HEK293 (cell line): ENCODE measurements at regions not wholly inside any gene's neighbourhood (a gene's known extent, or its start where the extent isn't known, plus 50 kb on each side); places are given as distances from the start of the nearest gene placed in this dataset.

ENCODE experiments used
- CTCF ChIA-PET: fragments of 350-600 bp; formaldehyde crosslinking; extraction: SDS; loops from one replicate; lab custom pipeline; 2021; ENCODE audit warnings: antibody characterized with exemption; lab: Yijun Ruan, JAX
- POLR2A ChIA-PET: fragments of 300-600 bp; formaldehyde crosslinking; extraction: SDS; loops from one replicate; lab custom pipeline; 2020; ENCODE audit warnings: antibody characterized with exemption, inconsistent platforms; lab: Yijun Ruan, JAX
- H3K27ac ChIP-seq: fragments of 200-500 bp; sonication (Bioruptor generic); 2 replicates; pipeline ENCODE4 v1.5.1; 2014; ENCODE audit warnings: low read depth, low read length, control low read depth, inconsistent platforms; ENCODE audit errors: extremely low read depth
- H3K36me3 ChIP-seq, 2 experiments: fragments of 200-500 bp in 1 of 2; sonication (Bioruptor generic) in 1 of 2; 1 replicate in 1 of 2; 2 replicates in 1 of 2; pipeline ENCODE4 v1.5.1; 2014 to 2017; ENCODE audit warnings: inconsistent platforms in 2 of 2, low read length in 2 of 2; ENCODE audit not compliant: control insufficient read depth in 2 of 2, insufficient read depth in 1 of 2
- H3K4me1 ChIP-seq: fragments of 200-500 bp; sonication (Bioruptor generic); 2 replicates; pipeline ENCODE4 v1.5.1; 2014; ENCODE audit warnings: mild to moderate bottlenecking, low read length, inconsistent platforms; ENCODE audit not compliant: control insufficient read depth, insufficient read depth
- H3K4me3 ChIP-seq: 2 replicates; pipeline ENCODE4 v1.5.1; 2011; ENCODE audit warnings: low read depth, mild to moderate bottlenecking, control low read depth, low read length, moderate library complexity
- H3K9me3 ChIP-seq: fragments of 200-500 bp; sonication (Bioruptor generic); 2 replicates; pipeline ENCODE4 v1.5.1; 2014; ENCODE audit warnings: low read depth, low read length, inconsistent platforms; ENCODE audit not compliant: control insufficient read depth, insufficient read depth
- GLIS2 ChIP-seq: fragments of 450-650 bp; formaldehyde crosslinking; IDR thresholded peaks from 2 replicates; pipeline ENCODE4 v1.5.1; 2016; ENCODE audit warnings: missing biosample characterization, missing genetic modification characterization
- KLF16 ChIP-seq: fragments of 450-650 bp; formaldehyde crosslinking; IDR thresholded peaks from 2 replicates; pipeline ENCODE4 v1.5.1; 2017; ENCODE audit warnings: missing biosample characterization, missing genetic modification characterization
- MEIS1 ChIP-seq: sonication (generic); formaldehyde crosslinking; IDR thresholded peaks from 2 replicates; pipeline ENCODE4 v1.8.1; 2022; ENCODE audit warnings: missing genetic modification reagents, mild to moderate bottlenecking, borderline replicate concordance
- ZFP69B ChIP-seq: fragments of 450-650 bp; formaldehyde crosslinking; IDR thresholded peaks from 2 replicates; pipeline ENCODE4 v1.5.1; 2016; ENCODE audit warnings: missing biosample characterization, missing genetic modification characterization
- ZNF114 ChIP-seq: fragments of 450-650 bp; formaldehyde crosslinking; IDR thresholded peaks from 2 replicates; pipeline ENCODE4 v1.5.0; 2017; ENCODE audit warnings: missing biosample characterization, missing genetic modification characterization
- ZNF16 ChIP-seq: fragments of 450-650 bp; formaldehyde crosslinking; IDR thresholded peaks from 2 replicates; pipeline ENCODE4 v1.5.1; 2016; ENCODE audit warnings: low read depth, missing biosample characterization, missing genetic modification characterization
- ZNF2 ChIP-seq: fragments of 450-650 bp; formaldehyde crosslinking; IDR thresholded peaks from 2 replicates; pipeline ENCODE4 v1.5.1; 2016; ENCODE audit warnings: missing biosample characterization, missing genetic modification characterization
- ZNF239 ChIP-seq: fragments of 450-650 bp; formaldehyde crosslinking; IDR thresholded peaks from 2 replicates; pipeline ENCODE4 v1.5.1; 2016; ENCODE audit warnings: missing biosample characterization, missing genetic modification characterization
- ZNF302 ChIP-seq: fragments of 450-650 bp; formaldehyde crosslinking; IDR thresholded peaks from 2 replicates; pipeline ENCODE4 v1.5.1; 2016; ENCODE audit warnings: missing biosample characterization, missing genetic modification characterization, low read depth
- ZNF324 ChIP-seq: fragments of 450-650 bp; formaldehyde crosslinking; IDR thresholded peaks from 2 replicates; pipeline ENCODE4 v1.5.1; 2016; ENCODE audit warnings: missing biosample characterization, missing genetic modification characterization
- ZNF473 ChIP-seq: fragments of 450-650 bp; formaldehyde crosslinking; IDR thresholded peaks from 2 replicates; pipeline ENCODE4 v1.5.1; 2017; ENCODE audit warnings: missing biosample characterization, missing genetic modification characterization
- ZNF521 ChIP-seq: fragments of 450-650 bp; formaldehyde crosslinking; IDR thresholded peaks from 2 replicates; pipeline ENCODE4 v1.5.1; 2017; ENCODE audit warnings: missing biosample characterization, mild to moderate bottlenecking, missing genetic modification characterization
- ZNF558 ChIP-seq: fragments of 450-650 bp; formaldehyde crosslinking; IDR thresholded peaks from 2 replicates; pipeline ENCODE4 v1.5.1; 2016; ENCODE audit warnings: missing biosample characterization, missing genetic modification characterization
- ZNF629 ChIP-seq: fragments of 450-650 bp; formaldehyde crosslinking; IDR thresholded peaks from 2 replicates; pipeline ENCODE4 v1.5.1; 2017; ENCODE audit warnings: missing biosample characterization, missing genetic modification characterization
- ZNF843 ChIP-seq: fragments of 450-650 bp; formaldehyde crosslinking; IDR thresholded peaks from 2 replicates; pipeline ENCODE4 v1.5.1; 2016; ENCODE audit warnings: missing biosample characterization, missing genetic modification characterization
- TF ChIP-seq, protein P1 (sequence below): fragments of 450-650 bp; formaldehyde crosslinking; IDR thresholded peaks from 2 replicates; pipeline ENCODE4 v1.5.1; 2016; ENCODE audit warnings: missing biosample characterization, missing genetic modification characterization, low read depth
- TF ChIP-seq, protein P2 (sequence below): fragments of 450-650 bp; formaldehyde crosslinking; IDR thresholded peaks from 2 replicates; pipeline ENCODE4; 2016; ENCODE audit warnings: missing biosample characterization, missing genetic modification characterization
- TF ChIP-seq, protein P3 (sequence below): fragments of 450-650 bp; formaldehyde crosslinking; IDR thresholded peaks from 2 replicates; pipeline ENCODE4 v1.5.1; 2016; ENCODE audit warnings: missing biosample characterization, missing genetic modification characterization
- TF ChIP-seq, protein P4 (sequence below): fragments of 450-650 bp; IDR thresholded peaks from 2 replicates; pipeline ENCODE4 v1.5.1; 2018; ENCODE audit warnings: missing biosample characterization, missing genetic modification characterization

DNA sequence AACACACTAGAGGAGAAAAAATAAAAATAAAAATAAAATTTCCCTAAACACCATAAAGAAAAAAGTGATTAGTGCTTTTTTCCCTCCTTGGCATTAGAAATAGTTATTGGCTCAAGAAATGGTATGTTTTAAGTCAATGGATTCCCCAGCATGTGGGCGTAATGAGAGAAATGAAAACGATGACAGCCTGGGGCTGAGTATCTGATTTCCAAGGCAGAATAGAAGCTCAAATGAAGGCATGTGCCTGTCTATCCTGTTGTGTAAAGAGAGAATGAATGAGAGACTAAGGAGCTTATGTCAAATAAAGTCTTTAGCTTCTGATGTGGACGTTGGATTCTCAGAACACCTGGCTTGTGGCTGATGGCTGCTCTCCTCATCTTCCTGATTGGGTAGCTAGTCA is 1408.4 kb upstream of the TMEM132C start:
- ChIA-PET CTCF (interaction anchor here (0.6 to 0.8 kb wide), 2 partner anchors 26 to 111 kb away, joined by 3 to 8 read pairs; no protein-coding TSS in a partner anchor), POLR2A (no interaction called here)
- Histone ChIP-seq H3K36me3 (no peaks in the 10 kb centered on the region), H3K4me3 (no peak overlapping the region), H3K4me1 (no peaks in the 10 kb centered on the region), H3K27ac (no peak overlapping the region), H3K9me3 (no peaks in the 10 kb centered on the region)
- TF ChIP-seq ZNF473 (tag by site-specific recombination) (no peak), ZNF239 (tag by site-specific recombination) (no peak)

DNA sequence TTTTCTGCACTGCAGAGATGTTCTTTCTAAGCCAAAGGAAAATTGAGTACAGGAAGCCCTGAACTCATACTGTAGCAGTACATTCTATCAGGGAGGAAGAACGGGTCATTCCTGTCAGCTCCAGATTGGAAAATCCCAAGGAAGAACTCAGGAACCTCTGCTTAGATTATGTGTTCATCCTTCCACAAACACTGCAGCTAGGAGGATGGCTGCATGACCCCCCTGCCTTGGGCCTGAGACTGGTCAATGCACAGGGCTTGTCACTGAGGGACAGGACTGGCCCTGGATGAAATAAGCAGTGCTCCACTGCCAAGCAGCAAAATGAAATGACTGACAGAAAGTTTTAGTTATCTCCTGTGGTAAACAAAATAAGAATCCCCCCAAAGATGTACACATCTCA is 1406.8 kb upstream of the TMEM132C start:
- Histone ChIP-seq H3K4me3 (no peak overlapping the region), H3K27ac (no peak overlapping the region), H3K4me1 (no peaks in the 10 kb centered on the region), H3K9me3 (no peaks in the 10 kb centered on the region), H3K36me3 (no peaks in the 10 kb centered on the region)
- no peak for TF ChIP-seq ZNF302 (tag by site-specific recombination)
- TF ChIP-seq ZNF2 (tag by site-specific recombination), result no peak
- no peak for TF ChIP-seq ZNF114 (tag by site-specific recombination)
- TF ChIP-seq ZNF843, result no peak
- TF ChIP-seq, protein P1, sequence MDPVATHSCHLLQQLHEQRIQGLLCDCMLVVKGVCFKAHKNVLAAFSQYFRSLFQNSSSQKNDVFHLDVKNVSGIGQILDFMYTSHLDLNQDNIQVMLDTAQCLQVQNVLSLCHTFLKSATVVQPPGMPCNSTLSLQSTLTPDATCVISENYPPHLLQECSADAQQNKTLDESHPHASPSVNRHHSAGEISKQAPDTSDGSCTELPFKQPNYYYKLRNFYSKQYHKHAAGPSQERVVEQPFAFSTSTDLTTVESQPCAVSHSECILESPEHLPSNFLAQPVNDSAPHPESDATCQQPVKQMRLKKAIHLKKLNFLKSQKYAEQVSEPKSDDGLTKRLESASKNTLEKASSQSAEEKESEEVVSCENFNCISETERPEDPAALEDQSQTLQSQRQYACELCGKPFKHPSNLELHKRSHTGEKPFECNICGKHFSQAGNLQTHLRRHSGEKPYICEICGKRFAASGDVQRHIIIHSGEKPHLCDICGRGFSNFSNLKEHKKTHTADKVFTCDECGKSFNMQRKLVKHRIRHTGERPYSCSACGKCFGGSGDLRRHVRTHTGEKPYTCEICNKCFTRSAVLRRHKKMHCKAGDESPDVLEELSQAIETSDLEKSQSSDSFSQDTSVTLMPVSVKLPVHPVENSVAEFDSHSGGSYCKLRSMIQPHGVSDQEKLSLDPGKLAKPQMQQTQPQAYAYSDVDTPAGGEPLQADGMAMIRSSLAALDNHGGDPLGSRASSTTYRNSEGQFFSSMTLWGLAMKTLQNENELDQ, result no peak
- no peak for TF ChIP-seq ZNF324 (tag by site-specific recombination)
- TF ChIP-seq ZFP69B (tag by site-specific recombination), result no peak
- TF ChIP-seq ZNF558 (tag by site-specific recombination), result no peak
- TF ChIP-seq ZNF629, result no peak
- TF ChIP-seq, protein P2, sequence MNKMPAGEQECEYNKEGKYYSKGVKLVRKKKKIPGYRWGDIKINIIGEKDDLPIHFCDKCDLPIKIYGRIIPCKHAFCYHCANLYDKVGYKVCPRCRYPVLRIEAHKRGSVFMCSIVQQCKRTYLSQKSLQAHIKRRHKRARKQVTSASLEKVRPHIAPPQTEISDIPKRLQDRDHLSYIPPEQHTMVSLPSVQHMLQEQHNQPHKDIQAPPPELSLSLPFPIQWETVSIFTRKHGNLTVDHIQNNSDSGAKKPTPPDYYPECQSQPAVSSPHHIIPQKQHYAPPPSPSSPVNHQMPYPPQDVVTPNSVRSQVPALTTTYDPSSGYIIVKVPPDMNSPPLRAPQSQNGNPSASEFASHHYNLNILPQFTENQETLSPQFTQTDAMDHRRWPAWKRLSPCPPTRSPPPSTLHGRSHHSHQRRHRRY, result no peak
- TF ChIP-seq, protein P3, sequence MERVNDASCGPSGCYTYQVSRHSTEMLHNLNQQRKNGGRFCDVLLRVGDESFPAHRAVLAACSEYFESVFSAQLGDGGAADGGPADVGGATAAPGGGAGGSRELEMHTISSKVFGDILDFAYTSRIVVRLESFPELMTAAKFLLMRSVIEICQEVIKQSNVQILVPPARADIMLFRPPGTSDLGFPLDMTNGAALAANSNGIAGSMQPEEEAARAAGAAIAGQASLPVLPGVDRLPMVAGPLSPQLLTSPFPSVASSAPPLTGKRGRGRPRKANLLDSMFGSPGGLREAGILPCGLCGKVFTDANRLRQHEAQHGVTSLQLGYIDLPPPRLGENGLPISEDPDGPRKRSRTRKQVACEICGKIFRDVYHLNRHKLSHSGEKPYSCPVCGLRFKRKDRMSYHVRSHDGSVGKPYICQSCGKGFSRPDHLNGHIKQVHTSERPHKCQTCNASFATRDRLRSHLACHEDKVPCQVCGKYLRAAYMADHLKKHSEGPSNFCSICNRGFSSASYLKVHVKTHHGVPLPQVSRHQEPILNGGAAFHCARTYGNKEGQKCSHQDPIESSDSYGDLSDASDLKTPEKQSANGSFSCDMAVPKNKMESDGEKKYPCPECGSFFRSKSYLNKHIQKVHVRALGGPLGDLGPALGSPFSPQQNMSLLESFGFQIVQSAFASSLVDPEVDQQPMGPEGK (tag by site-specific recombination), result no peak
- TF ChIP-seq, protein P4, sequence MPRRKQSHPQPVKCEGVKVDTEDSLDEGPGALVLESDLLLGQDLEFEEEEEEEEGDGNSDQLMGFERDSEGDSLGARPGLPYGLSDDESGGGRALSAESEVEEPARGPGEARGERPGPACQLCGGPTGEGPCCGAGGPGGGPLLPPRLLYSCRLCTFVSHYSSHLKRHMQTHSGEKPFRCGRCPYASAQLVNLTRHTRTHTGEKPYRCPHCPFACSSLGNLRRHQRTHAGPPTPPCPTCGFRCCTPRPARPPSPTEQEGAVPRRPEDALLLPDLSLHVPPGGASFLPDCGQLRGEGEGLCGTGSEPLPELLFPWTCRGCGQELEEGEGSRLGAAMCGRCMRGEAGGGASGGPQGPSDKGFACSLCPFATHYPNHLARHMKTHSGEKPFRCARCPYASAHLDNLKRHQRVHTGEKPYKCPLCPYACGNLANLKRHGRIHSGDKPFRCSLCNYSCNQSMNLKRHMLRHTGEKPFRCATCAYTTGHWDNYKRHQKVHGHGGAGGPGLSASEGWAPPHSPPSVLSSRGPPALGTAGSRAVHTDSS (tag by site-specific recombination), result no peak
- TF ChIP-seq GLIS2 (tag by site-specific recombination), result no peak
- no peak for TF ChIP-seq KLF16 (tag by site-specific recombination)
- TF ChIP-seq ZNF16 (tag by site-specific recombination), result no peak
- no peak for TF ChIP-seq ZNF521
- no peak for TF ChIP-seq MEIS1
- ChIA-PET POLR2A (no interaction called here), CTCF (no interaction called here)
